GM19238 (cell line): ENCODE measurements at regions not wholly inside any gene's neighbourhood (a gene's known extent, or its start where the extent isn't known, plus 50 kb on each side); places are given as distances from the start of the nearest gene placed in this dataset.
"Not testable (repeated sequence)": the region's sequence is repeated elsewhere in the genome, so short reads cannot be mapped to it uniquely, and the experiment has no call there.

Source experiments
- DNase-seq: peaks from one replicate; pipeline ENCODE4 v3.0.0; 2011; ENCODE audit warnings: low spot score; ENCODE audit not compliant: insufficient read length

DNA sequence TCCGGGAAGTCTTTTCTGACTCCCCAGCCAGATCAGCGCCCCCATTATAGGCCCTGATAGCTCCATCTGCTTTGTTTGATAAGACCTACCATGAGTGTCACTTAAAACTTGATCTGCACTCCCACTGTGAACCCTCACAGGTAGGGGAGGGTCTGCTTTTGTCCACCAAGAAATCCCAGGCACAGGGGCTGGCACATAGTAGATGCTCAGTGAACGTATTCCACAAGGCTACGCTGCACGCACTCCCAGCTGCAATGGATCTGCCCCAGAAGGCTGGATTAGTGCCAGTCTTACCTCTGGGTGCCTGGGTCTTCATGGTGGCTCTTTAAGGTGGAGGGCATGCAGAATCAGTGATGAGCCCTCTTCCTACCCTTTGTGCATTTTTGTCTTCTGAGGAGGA is 447.1 kb downstream of the PTPRU start:
- no peak for DNase-seq

DNA sequence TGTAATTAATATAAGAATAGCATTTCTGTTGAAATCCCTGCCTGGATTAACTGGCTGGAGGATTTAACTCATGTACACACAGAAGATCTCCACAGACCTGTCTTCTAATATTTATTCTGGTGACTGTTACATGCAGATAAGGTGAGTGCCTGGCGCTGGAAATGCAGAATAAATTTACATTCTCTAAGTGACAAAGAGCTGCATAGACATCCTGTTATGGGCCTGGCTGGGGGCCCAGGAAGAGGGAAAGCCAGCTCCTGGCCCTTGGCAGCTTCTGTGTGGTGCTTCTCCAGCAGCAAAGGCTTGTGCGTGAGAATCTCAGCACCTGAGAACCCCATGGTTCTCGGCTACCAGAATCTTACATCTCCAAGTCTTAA is 446.6 kb downstream of the PTPRU start:
- no peak for DNase-seq

DNA sequence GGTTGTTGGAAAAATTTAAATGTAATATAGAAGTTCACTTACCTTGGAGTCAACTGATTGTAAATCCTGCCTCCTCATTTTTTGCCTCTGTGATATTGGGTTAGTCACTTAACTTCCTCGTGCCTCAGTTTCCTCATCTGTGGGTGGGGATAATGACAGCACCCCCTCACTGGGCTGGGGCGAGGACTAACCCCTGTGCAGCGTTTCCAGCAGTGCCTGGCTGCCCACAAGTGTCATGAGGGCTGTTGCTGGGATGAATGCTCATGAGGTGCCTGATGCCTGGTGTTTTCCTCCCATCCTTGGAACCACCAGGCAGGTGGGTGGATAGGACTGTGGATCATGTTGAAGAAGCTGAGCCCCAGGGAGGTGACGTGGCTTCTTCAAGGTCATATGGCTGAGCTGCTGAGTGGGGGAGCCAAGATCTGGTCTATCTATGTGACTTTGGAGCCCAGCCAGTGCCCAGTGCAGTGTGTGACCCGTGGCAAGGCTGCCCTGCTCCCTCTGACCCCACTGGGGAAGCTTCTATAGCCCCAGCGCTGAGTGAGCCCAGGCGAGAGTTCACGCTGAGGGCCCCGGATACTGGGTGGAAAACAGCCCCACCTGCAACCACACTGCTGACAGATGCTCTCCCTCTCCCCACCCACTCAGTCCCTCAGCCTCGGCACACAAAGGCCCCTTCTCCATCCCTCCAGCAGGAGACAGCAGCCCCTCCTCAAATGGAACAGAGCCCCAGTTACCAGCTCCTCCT is 446.0 kb downstream of the PTPRU start:
- no peak for DNase-seq

DNA sequence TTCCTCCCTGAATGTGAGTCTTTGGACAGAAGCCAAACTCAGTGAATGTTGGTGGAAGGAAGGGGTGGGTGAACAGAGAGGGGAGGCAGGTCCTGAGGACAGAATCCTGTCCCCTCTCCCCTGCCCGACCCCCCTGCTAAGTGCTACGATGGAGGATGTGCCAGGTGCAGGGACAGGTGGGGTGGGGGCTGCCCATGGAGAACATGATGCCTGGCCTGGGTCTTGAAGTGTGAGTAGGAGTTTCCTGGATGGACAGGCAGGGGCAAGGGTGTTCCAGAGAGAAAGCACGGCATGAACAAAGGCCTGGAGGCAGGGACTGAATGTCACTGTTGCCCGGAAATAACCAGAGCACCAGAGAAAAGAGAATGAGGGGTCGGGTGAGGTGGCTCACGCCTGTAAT is 445.1 kb downstream of the PTPRU start:
- not testable (repeated sequence) for DNase-seq

DNA sequence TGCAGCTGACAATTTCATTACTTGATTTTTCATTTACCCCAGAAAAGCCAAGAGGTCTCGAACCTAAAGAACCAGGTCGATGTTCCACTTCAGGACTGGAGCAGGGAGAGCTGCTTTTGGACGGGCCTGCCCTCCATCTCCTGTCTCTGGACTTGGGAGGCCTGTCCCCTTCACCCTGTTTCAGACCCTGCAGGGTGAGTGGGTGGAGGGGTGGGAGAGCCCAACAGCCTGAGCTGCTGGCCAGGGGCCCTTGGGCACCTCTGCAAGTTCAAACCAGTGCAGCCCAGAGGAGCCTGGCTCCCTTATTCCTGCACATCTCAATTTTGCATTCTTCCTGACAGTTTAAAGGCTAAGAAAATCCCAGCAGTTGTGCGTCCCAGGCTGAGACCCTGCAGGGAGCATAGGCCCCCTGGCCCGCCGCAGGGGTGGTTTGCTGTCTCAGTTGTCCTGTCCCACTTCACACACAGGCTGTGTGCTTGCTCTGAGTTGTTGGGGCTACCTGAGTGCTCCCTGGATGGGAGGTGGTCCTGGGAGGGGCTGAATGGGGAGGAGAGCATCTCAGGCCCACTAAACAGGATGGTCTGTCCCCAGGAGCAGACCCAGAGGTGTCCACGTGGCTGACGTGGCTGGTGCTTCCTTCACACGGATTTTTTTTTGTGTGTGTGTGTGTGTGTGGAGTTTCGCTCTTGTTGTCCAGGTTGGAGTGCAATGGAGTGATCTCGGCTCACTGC is 443.7 kb downstream of the PTPRU start:
- DNase-seq: no peak

DNA sequence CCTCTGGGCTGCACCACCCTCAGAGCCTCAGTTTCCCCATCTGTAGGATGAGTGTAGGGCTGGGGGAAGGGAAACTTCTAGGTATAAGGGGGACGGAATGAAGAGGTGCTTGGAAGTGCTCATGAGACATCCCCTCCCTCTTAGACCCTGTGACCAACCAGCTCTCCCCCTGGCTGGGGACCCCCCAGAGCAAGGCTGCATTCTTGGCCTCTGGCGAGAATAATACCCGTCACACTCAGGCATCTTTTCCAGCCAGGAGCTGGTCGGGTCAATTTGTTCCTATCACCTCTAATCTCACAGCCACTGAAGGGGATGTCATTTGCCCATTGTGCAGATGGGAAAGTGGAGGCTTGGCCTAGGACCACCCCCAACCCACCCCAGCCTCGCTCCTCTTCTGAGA is 443.0 kb downstream of the PTPRU start:
- DNase-seq: no peak

DNA sequence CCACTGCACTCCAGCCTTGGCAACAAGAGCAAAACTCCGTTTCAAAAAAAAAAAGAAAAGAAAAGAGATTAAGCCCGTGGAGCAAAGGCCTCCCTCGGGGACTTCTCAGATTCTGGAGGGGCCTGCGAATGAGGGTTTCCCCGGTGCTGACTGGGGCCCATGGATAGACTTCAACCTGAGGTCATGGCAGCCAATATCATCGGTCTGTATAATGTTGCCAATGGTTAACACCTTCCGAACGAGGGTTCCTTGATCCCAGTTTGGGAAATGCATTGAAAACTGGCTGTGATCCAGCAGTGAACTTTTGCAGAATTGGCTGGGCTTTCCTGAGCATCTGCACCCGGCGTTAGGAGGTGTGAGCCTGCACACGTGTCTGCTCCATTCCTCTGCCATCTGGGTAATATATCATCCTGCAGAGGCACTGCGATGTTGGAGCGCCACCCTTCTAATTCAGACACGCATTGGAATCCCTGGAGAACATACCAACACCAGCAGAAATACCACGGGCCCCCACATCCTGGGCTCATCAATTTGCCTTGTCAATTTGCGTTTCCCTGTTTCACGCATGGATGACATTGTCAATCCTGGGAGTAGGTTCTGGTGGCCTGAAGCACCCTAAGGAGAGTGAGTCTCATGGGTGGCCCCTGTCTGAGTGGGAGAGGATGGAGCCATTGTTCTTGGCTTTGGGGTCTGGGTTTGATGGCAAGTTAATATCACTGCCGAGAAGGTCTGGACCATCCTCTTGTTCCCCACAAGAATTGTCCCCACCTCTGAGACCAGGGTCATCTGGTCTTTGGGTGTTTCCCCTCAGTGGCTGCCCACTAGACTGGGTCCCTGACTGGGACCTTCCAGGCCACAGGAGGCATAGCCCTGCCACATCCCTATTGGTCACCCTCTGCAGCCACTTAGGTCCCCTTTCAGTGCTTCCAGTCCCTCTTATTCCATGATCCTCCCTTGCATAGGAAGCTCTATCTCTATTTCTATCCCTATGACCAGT is 441.0 kb downstream of the PTPRU start:
- DNase-seq: no peak

DNA sequence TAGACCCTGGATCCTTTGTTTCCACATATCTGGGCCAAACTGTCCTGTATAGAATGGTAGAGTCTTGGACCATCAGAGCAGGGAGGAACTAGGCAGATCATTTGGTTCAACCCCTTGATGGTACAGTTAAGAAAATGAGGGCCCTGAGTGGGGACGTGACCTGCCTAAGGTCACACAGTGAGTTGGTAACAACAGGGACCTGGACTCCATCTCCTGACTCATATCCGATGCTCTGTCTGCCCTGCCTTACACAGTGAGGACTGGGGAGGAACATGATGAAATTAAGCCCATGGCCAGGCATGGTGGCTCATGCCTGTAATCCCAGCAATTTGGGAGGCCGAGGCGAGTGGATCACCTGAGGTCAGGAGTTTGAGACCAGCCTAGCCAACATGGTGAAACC is 440.2 kb downstream of the PTPRU start:
- DNase-seq: no peak

DNA sequence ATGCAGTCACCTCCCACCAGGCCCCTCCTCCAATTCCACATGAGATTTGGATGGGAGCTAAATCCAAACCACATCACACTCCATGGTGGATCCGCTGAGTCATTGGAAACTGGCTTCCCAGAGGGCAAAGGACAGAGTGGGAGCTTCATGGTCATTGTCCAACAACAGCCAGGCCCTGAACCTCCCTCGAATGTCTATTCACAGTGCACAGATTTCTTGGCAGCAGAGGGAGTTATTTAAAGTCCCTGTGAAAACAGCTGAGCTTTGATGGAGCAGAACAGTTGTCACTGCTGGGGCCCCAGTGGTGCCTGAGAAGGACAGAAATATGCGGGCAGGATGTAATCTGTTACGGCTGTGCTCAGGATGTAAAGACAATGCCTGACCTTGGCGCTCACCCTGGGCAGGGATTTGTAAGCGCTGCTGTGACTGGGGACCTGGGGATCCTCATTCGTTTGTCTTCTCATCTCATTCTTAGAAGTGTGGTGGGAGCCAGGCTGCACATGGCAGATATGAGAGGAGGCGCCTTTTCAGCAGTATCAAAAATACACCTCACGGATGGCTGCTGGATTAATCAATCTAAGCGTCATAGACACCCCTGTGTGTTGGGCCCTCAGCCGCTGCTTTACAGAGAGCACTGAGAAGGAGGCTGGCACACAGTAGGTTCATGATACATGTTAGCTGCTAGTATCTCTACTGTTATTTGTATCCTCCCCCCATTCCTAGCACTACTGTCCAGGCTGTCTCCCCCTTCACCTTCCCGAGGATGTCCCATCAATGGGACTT is 439.4 kb downstream of the PTPRU start:
- DNase-seq: no peak

DNA sequence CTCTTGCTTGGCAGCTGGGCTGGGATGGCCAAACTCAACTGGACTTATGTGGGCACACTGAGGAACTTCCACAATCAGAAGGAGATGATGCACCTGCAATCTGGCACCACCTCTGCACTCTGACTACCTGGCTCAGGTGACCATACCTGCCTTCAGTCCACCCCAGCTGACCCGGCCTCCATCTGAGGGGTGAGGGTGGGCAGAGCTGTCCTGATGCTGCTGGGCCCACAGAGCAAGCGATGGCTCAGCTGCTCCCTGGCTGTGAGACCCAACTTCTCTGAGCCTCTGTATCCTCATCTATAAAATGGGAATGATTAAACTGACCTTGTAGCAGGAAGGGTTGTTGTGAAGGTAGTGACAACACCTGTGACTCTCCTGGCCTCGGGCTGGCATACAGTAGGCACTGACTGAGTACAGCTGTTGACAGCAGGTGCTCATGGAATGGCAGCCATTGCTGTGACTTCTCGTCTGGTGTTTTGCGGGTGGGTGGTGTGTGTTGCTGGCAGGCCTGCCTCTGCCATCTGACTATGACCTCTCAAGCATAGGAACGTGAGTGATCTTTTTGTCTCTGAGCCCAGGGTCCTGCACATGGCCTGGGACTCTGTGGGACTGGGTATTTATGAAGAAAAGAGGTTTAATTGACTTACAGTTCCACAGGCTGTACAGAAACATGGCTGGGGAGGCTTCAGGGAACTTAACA is 438.5 kb downstream of the PTPRU start:
- no peak for DNase-seq

DNA sequence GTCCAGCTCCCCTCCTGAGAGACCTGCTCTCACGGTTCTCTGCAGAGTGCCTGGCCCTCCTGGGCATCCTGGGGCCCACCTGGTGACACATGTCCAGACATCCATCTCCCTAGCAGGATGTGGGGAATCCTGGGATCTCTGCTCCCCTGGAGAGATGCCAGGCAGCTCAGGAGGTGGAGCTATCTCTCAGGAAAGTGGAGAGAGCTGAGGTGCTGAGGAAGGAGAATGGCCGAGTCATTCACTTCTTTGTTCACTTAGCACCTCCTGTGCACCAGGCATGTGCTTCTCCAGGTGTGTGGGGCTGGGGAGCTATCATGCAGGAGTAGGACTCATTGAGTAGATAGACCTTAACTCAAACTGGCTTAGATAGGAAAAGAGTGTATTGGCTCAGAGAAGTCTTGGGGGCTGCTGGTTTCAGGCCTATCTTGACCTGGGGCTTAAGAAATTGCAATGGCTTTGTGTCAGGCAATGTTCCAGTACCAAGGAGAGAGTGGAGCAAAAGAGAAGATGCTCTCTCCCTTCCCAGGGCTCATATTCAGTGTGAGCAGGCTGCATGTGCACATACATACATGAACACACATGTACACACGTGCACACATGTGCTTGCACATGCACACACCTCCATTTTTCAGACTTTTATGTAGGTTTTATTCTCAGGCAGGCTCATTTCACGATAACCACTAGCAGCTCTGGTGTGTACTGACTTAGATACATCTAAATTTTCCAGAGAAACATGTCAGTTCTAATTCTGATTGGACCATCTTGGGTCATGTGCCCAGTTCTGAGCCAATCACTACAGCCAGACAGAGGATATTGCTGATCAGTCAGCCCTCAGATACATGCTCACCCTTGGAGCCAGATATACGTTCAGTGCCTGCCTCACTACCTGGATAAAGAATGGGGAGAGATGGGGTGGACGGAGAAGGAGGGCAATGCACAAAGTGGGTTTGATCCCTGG is 437.6 kb downstream of the PTPRU start:
- DNase-seq: no peak

DNA sequence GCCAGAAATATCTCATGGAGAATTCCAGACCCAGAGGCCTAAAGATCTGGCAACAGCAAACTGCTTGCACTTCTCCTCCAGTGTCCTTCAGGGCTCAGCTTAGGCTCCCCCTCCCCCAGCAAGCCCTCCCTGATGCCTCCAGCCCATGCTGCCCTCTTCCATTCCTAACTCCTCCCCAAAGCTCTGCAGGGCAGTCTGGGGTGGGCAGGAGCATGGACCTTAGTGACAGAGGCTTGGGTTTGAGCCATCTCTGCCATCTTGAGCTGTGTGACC is 436.8 kb downstream of the PTPRU start:
- DNase-seq: no peak

DNA sequence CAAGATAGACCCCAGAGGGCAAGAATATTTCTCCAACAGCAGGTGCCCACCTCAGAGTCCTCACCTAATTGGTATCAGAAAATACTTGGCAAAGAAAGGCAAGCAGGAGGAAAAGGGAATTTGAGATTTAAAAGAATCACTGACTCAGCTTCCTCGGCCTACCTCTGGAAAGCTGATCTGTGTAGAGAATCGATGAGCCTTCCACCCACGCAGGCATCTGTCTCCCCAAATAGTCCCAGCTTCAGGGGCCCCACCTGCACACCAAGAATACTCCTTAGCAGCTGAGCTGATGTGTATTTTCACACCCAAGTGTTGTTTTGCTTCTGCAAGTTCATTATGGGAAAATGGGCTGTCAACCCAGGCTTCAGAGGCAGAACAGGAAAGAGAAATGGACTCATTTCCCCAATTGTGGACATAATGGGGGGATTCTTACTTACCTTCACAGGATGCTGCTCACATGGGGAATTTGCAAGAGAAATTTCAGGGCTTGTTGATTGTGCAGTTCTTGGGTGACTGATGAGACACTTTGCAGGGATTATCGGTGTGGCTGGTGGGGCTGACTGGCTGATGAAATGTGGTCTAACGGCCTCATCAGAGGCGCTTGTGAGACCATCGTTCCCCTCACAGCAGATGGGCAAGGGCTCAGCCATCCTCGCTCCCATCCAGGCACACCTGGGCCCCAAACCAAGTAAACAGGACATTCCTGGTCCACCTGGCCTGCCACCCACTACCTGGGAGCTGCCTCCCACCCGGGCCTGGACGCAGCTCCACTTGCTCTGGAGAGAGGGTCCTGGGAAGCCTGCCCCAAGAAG is 436.3 kb downstream of the PTPRU start:
- no peak for DNase-seq

DNA sequence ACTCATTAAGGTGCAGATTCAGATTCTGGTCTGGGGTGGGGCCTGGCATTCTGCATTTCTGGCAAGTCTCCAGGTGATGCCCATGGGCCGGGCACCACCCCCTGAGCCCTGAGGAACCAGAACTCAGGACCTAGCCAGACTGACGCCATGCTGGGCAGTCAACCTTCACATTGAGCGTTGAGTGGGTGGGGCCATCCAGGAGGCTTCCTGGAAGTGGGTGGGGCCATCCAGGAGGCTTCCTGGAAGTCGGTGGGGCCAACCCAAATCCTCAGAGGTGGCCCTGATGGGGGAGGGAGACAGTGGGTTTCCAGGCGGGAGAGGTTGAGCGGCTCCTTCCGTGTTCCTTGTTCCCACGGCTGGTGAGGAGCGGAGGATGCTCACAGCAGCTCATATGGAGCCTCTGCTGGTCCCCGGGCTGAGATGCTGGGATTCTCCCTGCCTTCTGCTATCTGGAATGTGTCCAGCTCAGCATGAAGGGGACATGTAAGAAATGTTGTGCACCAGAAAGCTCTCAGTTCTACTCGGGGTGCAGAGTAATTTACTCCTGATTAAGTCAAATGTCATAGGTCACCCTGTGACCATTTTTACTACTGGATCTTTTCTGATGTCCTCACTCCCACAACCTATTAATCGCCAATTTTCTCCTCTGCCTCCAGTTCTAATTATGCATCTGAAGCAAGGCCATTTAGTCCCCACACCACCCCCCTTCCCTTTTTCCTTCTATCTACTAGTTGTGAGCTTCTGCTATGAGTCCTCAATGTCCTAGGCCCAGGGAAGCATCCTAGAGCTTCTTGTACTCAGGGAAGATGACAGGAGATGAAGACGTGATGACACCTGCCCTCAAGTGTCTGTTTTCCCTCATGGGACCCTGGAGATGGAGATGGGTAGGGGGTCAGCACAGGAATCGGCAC is 435.4 kb downstream of the PTPRU start:
- DNase-seq: no peak

DNA sequence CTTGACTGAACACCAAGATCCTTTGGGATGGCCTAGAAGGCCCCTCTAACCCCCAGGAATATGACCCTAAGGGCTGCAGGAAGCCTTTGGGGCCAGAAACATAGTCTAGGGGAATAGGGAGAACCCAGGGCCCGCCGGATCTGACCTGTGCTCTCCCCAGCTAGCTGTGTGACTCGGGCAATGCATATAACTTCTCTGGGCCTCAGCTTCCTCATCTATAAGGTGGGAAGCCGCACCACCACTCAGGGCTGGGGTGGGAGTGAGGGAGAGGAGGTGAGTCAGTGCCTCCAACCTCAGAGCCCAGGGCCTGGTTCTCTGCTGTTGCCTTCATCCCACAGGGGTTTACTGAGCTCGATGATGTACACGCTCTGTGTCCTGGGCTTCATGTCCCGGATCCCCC is 434.4 kb downstream of the PTPRU start:
- no peak for DNase-seq

DNA sequence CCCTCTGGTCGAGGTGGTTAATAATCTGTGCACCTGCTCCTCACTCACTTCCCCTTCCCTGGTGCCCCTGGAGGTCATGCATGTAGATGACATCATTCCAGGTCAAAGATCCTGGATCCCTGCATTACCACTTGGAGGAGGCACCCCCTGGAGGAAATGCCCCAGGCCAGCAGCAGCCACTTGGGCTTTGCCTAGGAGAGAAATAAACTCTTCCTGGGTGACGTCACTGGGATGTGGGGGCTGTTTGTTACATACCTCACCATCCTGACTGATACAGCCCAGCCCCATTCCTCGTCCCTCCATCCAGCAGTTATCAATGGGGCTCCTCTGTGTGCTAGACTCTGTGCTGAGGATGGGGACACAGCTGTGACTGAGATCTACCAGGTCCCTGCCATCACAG is 433.6 kb downstream of the PTPRU start:
- DNase-seq: no peak

DNA sequence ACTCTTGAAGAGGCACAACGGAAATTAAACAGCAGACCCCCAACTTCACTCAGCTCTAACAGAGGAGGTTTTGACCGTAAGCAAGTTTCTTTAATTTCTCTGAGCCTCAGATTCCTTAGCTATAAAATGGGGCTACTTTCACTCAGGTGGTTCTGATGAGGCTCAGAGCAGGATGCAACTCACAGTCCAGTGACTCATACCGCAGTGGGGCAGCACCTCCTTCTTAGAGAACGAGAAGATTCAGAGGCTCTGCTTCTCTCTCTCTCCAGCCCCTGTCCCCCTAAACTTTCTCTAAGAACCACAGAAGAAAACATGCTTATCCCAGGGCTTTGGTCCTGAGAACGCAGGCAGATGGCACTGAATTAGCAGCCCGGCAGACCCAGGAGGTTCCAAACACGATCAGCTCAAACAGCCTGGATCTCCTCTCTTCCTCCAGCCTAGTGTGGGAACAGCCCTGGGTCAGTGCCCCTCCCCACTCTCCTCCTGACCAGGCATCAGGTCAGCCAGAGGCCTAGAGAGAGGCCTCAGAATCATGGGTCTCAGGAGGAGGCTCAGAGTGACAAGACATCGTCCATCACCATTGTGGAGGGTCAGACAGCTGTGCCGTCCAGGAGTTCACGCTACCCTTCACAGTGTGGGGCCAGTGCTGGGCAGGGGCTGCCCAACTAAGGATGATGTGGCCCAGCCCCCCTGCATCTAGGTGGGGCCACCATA is 433.0 kb downstream of the PTPRU start:
- DNase-seq: no peak
